DOHH2 (cell line): ENCODE measurements at regions not wholly inside any gene's neighbourhood (a gene's known extent, or its start where the extent isn't known, plus 50 kb on each side); places are given as distances from the start of the nearest gene placed in this dataset.
"Not testable (repeated sequence)": the region's sequence is repeated elsewhere in the genome, so short reads cannot be mapped to it uniquely, and the experiment has no call there.

ENCODE experiments used
- H3F3A ChIP-seq: fragments of 200-600 bp; sonication (generic), shearing (Covaris generic); 2 replicates; pipeline ENCODE4 v1.6.0; 2016; ENCODE audit warnings: antibody characterized with exemption, mild to moderate bottlenecking; ENCODE audit not compliant: control insufficient read depth, insufficient read depth
- H3K27ac ChIP-seq: fragments of 200-600 bp; sonication (generic); 2 replicates; pipeline ENCODE4 v1.5.1; 2014; ENCODE audit warnings: low read depth, mild to moderate bottlenecking, low read length, moderate library complexity
- H3K27me3 ChIP-seq: fragments of 200-600 bp; sonication (generic); 2 replicates; pipeline ENCODE4 v1.6.1; 2014; ENCODE audit warnings: mild to moderate bottlenecking, low read length, mixed read lengths; ENCODE audit not compliant: control insufficient read depth
- H3K36me3 ChIP-seq: fragments of 200-600 bp; sonication (generic); 2 replicates; pipeline ENCODE4 v1.6.1; 2014; ENCODE audit warnings: mild to moderate bottlenecking, low read length, moderate library complexity, mixed read lengths; ENCODE audit not compliant: control insufficient read depth
- H3K4me1 ChIP-seq: fragments of 200-600 bp; sonication (generic); 2 replicates; pipeline ENCODE4 v1.6.1; 2014; ENCODE audit warnings: mild to moderate bottlenecking, low read length, mixed read lengths; ENCODE audit not compliant: control insufficient read depth
- H3K4me2 ChIP-seq: fragments of 200-600 bp; sonication (generic); 2 replicates; pipeline ENCODE4 v1.6.0; 2014; ENCODE audit warnings: mild to moderate bottlenecking, low read length, moderate library complexity
- H3K4me3 ChIP-seq: fragments of 200-600 bp; sonication (generic); 2 replicates; pipeline ENCODE4 v1.5.1; 2014; ENCODE audit warnings: mild to moderate bottlenecking, low read length, mixed read lengths
- H3K79me2 ChIP-seq: fragments of 200-600 bp; sonication (generic); 2 replicates; pipeline ENCODE4 v1.6.1; 2014; ENCODE audit warnings: mild to moderate bottlenecking, low read length, mixed read lengths; ENCODE audit not compliant: control insufficient read depth
- H3K9me2 ChIP-seq: fragments of 200-600 bp; sonication (generic); replicated peaks from 2 replicates; pipeline ENCODE4 v1.6.1; 2014; ENCODE audit warnings: mild to moderate bottlenecking, low read length, mixed read lengths; ENCODE audit not compliant: control insufficient read depth
- H3K9me3 ChIP-seq: fragments of 200-600 bp; sonication (generic); 2 replicates; pipeline ENCODE4 v1.6.1; 2014; ENCODE audit warnings: antibody characterized with exemption, low read length, mixed read lengths; ENCODE audit not compliant: control insufficient read depth, insufficient read depth
- H4K20me1 ChIP-seq: fragments of 200-600 bp; sonication (generic); 2 replicates; pipeline ENCODE4 v1.6.0; 2014; ENCODE audit warnings: low read depth, mild to moderate bottlenecking, antibody characterized with exemption, low read length, moderate library complexity; ENCODE audit not compliant: control insufficient read depth, insufficient read depth
- CTCF ChIP-seq: fragments of 200-600 bp; sonication (generic); IDR thresholded peaks from one replicate; pipeline ENCODE4 v1.5.1; 2014; ENCODE audit warnings: antibody characterized with exemption, mild to moderate bottlenecking, low read depth, low read length; ENCODE audit not compliant: poor library complexity, severe bottlenecking
- EZH2phosphoT487 ChIP-seq: fragments of 200-600 bp; sonication (generic); IDR thresholded peaks from 2 replicates; pipeline ENCODE4 v1.6.1; 2017; ENCODE audit warnings: borderline replicate concordance, mild to moderate bottlenecking, antibody characterized with exemption, low read length, moderate library complexity, mixed read lengths

DNA sequence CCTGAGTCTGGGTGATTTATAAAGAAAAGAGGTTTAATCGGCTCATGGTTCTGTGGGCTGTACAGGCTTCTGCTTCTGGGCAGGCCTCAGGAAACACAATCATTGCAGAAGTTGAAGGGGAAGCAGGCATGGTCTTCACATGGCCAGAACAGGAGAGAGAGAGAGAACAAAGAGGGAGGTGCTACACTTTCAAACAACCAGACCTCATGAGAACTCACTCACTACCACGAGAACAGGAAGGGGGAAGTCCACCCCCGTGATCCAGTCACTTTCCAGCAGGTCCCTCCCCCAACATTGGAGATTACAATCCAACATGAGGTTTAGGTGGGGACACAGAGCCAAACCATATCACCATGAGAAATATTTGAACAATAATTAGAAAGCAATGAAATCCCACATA is 222.9 kb downstream of the FAM72C start:
- H3K79me2 ChIP-seq: no peaks in the 10 kb centered on the region
- no peak overlapping the region for H3K27ac ChIP-seq

GRCh38 chr1:143736562-143736961 is 235.2 kb downstream of the FAM72C start:
- Histone ChIP-seq H3K9me3 (no peaks in the 10 kb centered on the region), H3F3A (no peaks in the 10 kb centered on the region), H3K9me2 (no peaks in the 10 kb centered on the region), H3K4me2 (no peak overlapping the region), H3K36me3 (no peaks in the 10 kb centered on the region), H3K4me3 (no peak overlapping the region), H3K27me3 (no peaks in the 10 kb centered on the region), H3K27ac (no peak overlapping the region), H3K79me2 (no peaks in the 10 kb centered on the region), H3K4me1 (no peaks in the 10 kb centered on the region), H4K20me1 (no peaks in the 10 kb centered on the region)
- no peak for TF ChIP-seq EZH2phosphoT487
- TF ChIP-seq CTCF: no peak

More for the DNA sequence above, 222.9 kb downstream of the FAM72C start:
- Histone ChIP-seq H3K9me2 (no peaks in the 10 kb centered on the region), H3K4me3 (no peak overlapping the region), H3F3A (no peaks in the 10 kb centered on the region), H4K20me1 (no peaks in the 10 kb centered on the region), H3K27me3 (no peaks in the 10 kb centered on the region), H3K9me3 (no peaks in the 10 kb centered on the region), H3K36me3 (no peaks in the 10 kb centered on the region), H3K4me1 (no peaks in the 10 kb centered on the region), H3K4me2 (no peak overlapping the region)
- TF ChIP-seq CTCF (no peak), EZH2phosphoT487 (no peak)

GRCh38 chr1:143735764-143736461 is 235.9 kb downstream of the FAM72C start:
- H3K27ac ChIP-seq: no peak overlapping the region
- H3K79me2 ChIP-seq: no peaks in the 10 kb centered on the region
- no peaks in the 10 kb centered on the region for H3K9me2 ChIP-seq
- H3K4me3 ChIP-seq: no peak overlapping the region
- TF ChIP-seq CTCF (no peak), EZH2phosphoT487 (no peak)
- H3K4me1 ChIP-seq: no peaks in the 10 kb centered on the region
- H3F3A ChIP-seq: no peaks in the 10 kb centered on the region
- H4K20me1 ChIP-seq: no peaks in the 10 kb centered on the region
- no peaks in the 10 kb centered on the region for H3K27me3 ChIP-seq
- no peak overlapping the region for H3K4me2 ChIP-seq
- no peaks in the 10 kb centered on the region for H3K36me3 ChIP-seq
- no peaks in the 10 kb centered on the region for H3K9me3 ChIP-seq

DNA sequence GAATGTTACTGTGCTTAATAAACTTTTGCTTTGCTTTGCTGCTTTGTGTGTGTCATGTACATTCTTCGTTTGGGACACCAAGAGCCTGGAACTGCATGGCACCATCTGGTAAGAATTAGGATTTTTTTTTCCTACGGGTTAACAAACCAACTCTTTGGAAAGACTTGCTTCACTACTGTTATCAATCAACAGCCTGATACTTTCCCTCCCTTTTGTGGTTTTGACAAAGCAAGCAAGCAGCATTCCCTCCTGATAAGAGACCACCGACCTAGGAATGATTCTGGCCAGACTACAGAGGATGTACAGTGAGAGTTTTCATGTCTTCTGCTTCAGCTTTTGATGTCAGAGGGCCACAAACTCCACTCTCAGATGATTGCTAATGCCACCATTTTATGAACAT is 237.5 kb downstream of the FAM72C start:
- not testable (repeated sequence) for H3K9me3 ChIP-seq, H3K4me3 ChIP-seq, H3K27ac ChIP-seq, H3K4me1 ChIP-seq, H3K36me3 ChIP-seq, H3F3A ChIP-seq, H3K79me2 ChIP-seq, H3K4me2 ChIP-seq, H3K27me3 ChIP-seq, H3K9me2 ChIP-seq, H4K20me1 ChIP-seq

- H4K20me1 ChIP-seq, H3K4me2 ChIP-seq, H3K27me3 ChIP-seq, H3F3A ChIP-seq, H3K9me3 ChIP-seq, H3K36me3 ChIP-seq, H3K4me1 ChIP-seq, H3K4me3 ChIP-seq, H3K27ac ChIP-seq, H3K79me2 ChIP-seq, H3K9me2 ChIP-seq: not testable (repeated sequence)
Measured at GRCh38 chr1:143730890-143731289, 240.9 kb downstream of the FAM72C start.

GRCh38 chr1:143729449-143730111 is 242.2 kb downstream of the FAM72C start:
- H4K20me1 ChIP-seq, H3K36me3 ChIP-seq, H3K27me3 ChIP-seq, H3K4me3 ChIP-seq, H3K9me3 ChIP-seq, H3K4me2 ChIP-seq, H3K9me2 ChIP-seq, H3K79me2 ChIP-seq, H3K27ac ChIP-seq, H3F3A ChIP-seq, H3K4me1 ChIP-seq: not testable (repeated sequence)
